ENCODE measurements at regions not wholly inside any gene's neighbourhood (a gene's known extent, or its start where the extent isn't known, plus 50 kb on each side); places are given as distances from the start of the nearest gene placed in this dataset.

DNA sequence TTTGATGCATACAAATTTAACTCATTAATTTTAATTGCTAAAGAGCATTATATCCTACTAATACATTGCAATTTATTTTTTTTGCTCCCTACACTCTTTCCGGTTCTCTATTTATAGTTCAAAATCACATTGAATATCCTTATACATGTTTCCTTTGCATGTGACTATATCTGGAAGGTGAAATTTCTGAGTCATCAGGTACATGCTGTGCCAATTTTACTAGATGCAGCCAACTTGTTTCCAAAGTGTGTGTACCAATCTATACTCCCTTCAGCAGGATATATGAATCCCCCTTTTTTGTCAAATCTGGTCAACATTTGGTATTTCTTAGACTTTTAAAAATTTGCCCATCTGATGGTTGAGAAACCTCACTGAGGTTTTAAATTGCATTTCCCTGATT lies 602.9 kb upstream of the CAMK1G start:
- TF ChIP-seq, protein P1, sequence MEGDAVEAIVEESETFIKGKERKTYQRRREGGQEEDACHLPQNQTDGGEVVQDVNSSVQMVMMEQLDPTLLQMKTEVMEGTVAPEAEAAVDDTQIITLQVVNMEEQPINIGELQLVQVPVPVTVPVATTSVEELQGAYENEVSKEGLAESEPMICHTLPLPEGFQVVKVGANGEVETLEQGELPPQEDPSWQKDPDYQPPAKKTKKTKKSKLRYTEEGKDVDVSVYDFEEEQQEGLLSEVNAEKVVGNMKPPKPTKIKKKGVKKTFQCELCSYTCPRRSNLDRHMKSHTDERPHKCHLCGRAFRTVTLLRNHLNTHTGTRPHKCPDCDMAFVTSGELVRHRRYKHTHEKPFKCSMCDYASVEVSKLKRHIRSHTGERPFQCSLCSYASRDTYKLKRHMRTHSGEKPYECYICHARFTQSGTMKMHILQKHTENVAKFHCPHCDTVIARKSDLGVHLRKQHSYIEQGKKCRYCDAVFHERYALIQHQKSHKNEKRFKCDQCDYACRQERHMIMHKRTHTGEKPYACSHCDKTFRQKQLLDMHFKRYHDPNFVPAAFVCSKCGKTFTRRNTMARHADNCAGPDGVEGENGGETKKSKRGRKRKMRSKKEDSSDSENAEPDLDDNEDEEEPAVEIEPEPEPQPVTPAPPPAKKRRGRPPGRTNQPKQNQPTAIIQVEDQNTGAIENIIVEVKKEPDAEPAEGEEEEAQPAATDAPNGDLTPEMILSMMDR (IDR thresholded peaks at IDR 0.05) = no peak
- TF ChIP-seq, protein P2, sequence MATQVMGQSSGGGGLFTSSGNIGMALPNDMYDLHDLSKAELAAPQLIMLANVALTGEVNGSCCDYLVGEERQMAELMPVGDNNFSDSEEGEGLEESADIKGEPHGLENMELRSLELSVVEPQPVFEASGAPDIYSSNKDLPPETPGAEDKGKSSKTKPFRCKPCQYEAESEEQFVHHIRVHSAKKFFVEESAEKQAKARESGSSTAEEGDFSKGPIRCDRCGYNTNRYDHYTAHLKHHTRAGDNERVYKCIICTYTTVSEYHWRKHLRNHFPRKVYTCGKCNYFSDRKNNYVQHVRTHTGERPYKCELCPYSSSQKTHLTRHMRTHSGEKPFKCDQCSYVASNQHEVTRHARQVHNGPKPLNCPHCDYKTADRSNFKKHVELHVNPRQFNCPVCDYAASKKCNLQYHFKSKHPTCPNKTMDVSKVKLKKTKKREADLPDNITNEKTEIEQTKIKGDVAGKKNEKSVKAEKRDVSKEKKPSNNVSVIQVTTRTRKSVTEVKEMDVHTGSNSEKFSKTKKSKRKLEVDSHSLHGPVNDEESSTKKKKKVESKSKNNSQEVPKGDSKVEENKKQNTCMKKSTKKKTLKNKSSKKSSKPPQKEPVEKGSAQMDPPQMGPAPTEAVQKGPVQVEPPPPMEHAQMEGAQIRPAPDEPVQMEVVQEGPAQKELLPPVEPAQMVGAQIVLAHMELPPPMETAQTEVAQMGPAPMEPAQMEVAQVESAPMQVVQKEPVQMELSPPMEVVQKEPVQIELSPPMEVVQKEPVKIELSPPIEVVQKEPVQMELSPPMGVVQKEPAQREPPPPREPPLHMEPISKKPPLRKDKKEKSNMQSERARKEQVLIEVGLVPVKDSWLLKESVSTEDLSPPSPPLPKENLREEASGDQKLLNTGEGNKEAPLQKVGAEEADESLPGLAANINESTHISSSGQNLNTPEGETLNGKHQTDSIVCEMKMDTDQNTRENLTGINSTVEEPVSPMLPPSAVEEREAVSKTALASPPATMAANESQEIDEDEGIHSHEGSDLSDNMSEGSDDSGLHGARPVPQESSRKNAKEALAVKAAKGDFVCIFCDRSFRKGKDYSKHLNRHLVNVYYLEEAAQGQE (IDR thresholded peaks at IDR 0.05; ENCODE audit: insufficient read depth in 1 of 2, low read depth in 2 of 2, low read length in 1 of 2) = no peak
